ENCODE measurements at regions not wholly inside any gene's neighbourhood (a gene's known extent, or its start where the extent isn't known, plus 50 kb on each side); places are given as distances from the start of the nearest gene placed in this dataset.

- no peak overlapping the region for H3K4me3 Mint-ChIP-seq
- H3K27ac Mint-ChIP-seq, result no peak overlapping the region
- H3K4me1 Mint-ChIP-seq, result no peaks in the 10 kb centered on the region
- peaks cover 31% of the 10 kb centered on the region for H3K27me3 Mint-ChIP-seq
- ATAC-seq (no peak), DNase-seq (no peak)
- CTCF ChIA-PET, result interaction anchor here (0.7 kb wide), 1 partner anchor 45 kb away, joined by 4 read pairs; no protein-coding TSS in a partner anchor
- intact Hi-C loops (cut with DNase I, micrococcal nuclease), result no loop called here
- H3K9me3 Mint-ChIP-seq (ENCODE audit: low read depth), result no peaks in the 10 kb centered on the region
- H3K36me3 Mint-ChIP-seq (ENCODE audit: low read depth), result no peaks in the 10 kb centered on the region
- POLR2A ChIA-PET, result no interaction called here
Measured at GRCh38 chr22:22387386-22387736, 121.2 kb downstream of the ZNF280B start.

GRCh38 chr22:22388090-22388489 lies 120.5 kb downstream of the ZNF280B start:
- Mint-ChIP-seq H3K4me3 (no peak overlapping the region), H3K36me3 (ENCODE audit: low read depth) (no peaks in the 10 kb centered on the region), H3K9me3 (ENCODE audit: low read depth) (no peaks in the 10 kb centered on the region), H3K27me3 (peaks cover 30% of the 10 kb centered on the region), H3K4me1 (no peaks in the 10 kb centered on the region), H3K27ac (no peak overlapping the region)
- DNase-seq, result no peak
- CTCF ChIA-PET, result interaction anchor here (0.7 kb wide), 1 partner anchor 44 kb away, joined by 4 read pairs; no protein-coding TSS in a partner anchor
- intact Hi-C loops (cut with DNase I, micrococcal nuclease), result no loop called here
- ATAC-seq, result no peak
- POLR2A ChIA-PET, result no interaction called here

- ATAC-seq (no peak), DNase-seq (no peak)
- no peaks in the 10 kb centered on the region for H3K9me3 Mint-ChIP-seq (ENCODE audit: low read depth)
- ChIA-PET POLR2A (no interaction called here), CTCF (no interaction called here)
- intact Hi-C loops (cut with DNase I, micrococcal nuclease), result no loop called here
- no peak overlapping the region for H3K27ac Mint-ChIP-seq
- H3K36me3 Mint-ChIP-seq (ENCODE audit: low read depth), result no peaks in the 10 kb centered on the region
- H3K27me3 Mint-ChIP-seq, result peaks cover 27% of the 10 kb centered on the region
- no peak overlapping the region for H3K4me3 Mint-ChIP-seq
- no peaks in the 10 kb centered on the region for H3K4me1 Mint-ChIP-seq
Measured at GRCh38 chr22:22388494-22388893, 120.0 kb downstream of the ZNF280B start.

GRCh38 chr22:22389467-22389866 lies 119.1 kb downstream of the ZNF280B start:
- intact Hi-C loops (cut with DNase I, micrococcal nuclease), result no loop called here
- H3K4me3 Mint-ChIP-seq, result no peak overlapping the region
- CTCF ChIA-PET, result no interaction called here
- DNase-seq, result no peak
- H3K36me3 Mint-ChIP-seq (ENCODE audit: low read depth), result no peaks in the 10 kb centered on the region
- H3K9me3 Mint-ChIP-seq (ENCODE audit: low read depth), result no peaks in the 10 kb centered on the region
- no peak overlapping the region for H3K27ac Mint-ChIP-seq
- peaks cover 27% of the 10 kb centered on the region for H3K27me3 Mint-ChIP-seq
- POLR2A ChIA-PET, result no interaction called here
- H3K4me1 Mint-ChIP-seq, result no peaks in the 10 kb centered on the region
- ATAC-seq, result no peak

GRCh38 chr22:22390989-22391388 lies 117.6 kb downstream of the ZNF280B start:
- no peak for DNase-seq
- peaks cover 18% of the 10 kb centered on the region for H3K27me3 Mint-ChIP-seq
- intact Hi-C loops (cut with DNase I, micrococcal nuclease), result no loop called here
- H3K4me1 Mint-ChIP-seq, result no peaks in the 10 kb centered on the region
- no peaks in the 10 kb centered on the region for H3K9me3 Mint-ChIP-seq (ENCODE audit: low read depth)
- ATAC-seq, result no peak
- no peak overlapping the region for H3K27ac Mint-ChIP-seq
- no peaks in the 10 kb centered on the region for H3K36me3 Mint-ChIP-seq (ENCODE audit: low read depth)
- no peak overlapping the region for H3K4me3 Mint-ChIP-seq
- CTCF ChIA-PET, result interaction anchor here (0.8 to 1.2 kb wide), 2 partner anchors 32 to 73 kb away, joined by 3 to 5 read pairs; no protein-coding TSS in a partner anchor
- POLR2A ChIA-PET, result no interaction called here

- H3K4me1 Mint-ChIP-seq, result no peaks in the 10 kb centered on the region
- DNase-seq (no peak), ATAC-seq (no peak)
- CTCF ChIA-PET, result interaction anchor here (0.5 to 1.2 kb wide), 4 partner anchors 31 to 185 kb away, joined by 3 to 5 read pairs (median 3); no protein-coding TSS in a partner anchor
- no peak overlapping the region for H3K27ac Mint-ChIP-seq
- H3K36me3 Mint-ChIP-seq (ENCODE audit: low read depth), result no peaks in the 10 kb centered on the region
- intact Hi-C loops (cut with DNase I, micrococcal nuclease), result no loop called here
- POLR2A ChIA-PET, result no interaction called here
- H3K4me3 Mint-ChIP-seq, result no peak overlapping the region
- no peaks in the 10 kb centered on the region for H3K9me3 Mint-ChIP-seq (ENCODE audit: low read depth)
- H3K27me3 Mint-ChIP-seq, result peaks cover 16% of the 10 kb centered on the region
Measured at GRCh38 chr22:22391543-22391942, 117.0 kb downstream of the ZNF280B start.

- no peak for DNase-seq
- ChIA-PET POLR2A (no interaction called here), CTCF (interaction anchor here (0.5 to 0.7 kb wide), 2 partner anchors 42 to 185 kb away, joined by 3 read pairs; no protein-coding TSS in a partner anchor)
- Mint-ChIP-seq H3K36me3 (ENCODE audit: low read depth) (no peaks in the 10 kb centered on the region), H3K27ac (no peak overlapping the region), H3K4me1 (no peaks in the 10 kb centered on the region), H3K4me3 (no peak overlapping the region), H3K27me3 (peaks cover 18% of the 10 kb centered on the region), H3K9me3 (ENCODE audit: low read depth) (no peaks in the 10 kb centered on the region)
- ATAC-seq, result no peak
- intact Hi-C loops (cut with DNase I, micrococcal nuclease), result no loop called here
Measured at GRCh38 chr22:22392131-22392530, 116.4 kb downstream of the ZNF280B start.

GRCh38 chr22:22394591-22394990 lies 114.0 kb downstream of the ZNF280B start:
- POLR2A ChIA-PET, result no interaction called here
- intact Hi-C loops (cut with DNase I, micrococcal nuclease), result no loop called here
- CTCF ChIA-PET, result interaction anchor here (1.0 to 1.2 kb wide), 2 partner anchors 28 to 193 kb away, joined by 3 to 5 read pairs; no protein-coding TSS in a partner anchor
- Mint-ChIP-seq H3K27me3 (peaks cover 8% of the 10 kb centered on the region), H3K9me3 (ENCODE audit: low read depth) (no peaks in the 10 kb centered on the region), H3K36me3 (ENCODE audit: low read depth) (no peaks in the 10 kb centered on the region), H3K4me3 (no peak overlapping the region), H3K27ac (no peak overlapping the region), H3K4me1 (no peaks in the 10 kb centered on the region)
- ATAC-seq, result no peak
- no peak for DNase-seq

- Mint-ChIP-seq H3K27me3 (peaks cover 6% of the 10 kb centered on the region), H3K27ac (no peak overlapping the region), H3K4me3 (no peak overlapping the region), H3K9me3 (ENCODE audit: low read depth) (no peaks in the 10 kb centered on the region), H3K4me1 (no peaks in the 10 kb centered on the region), H3K36me3 (ENCODE audit: low read depth) (no peaks in the 10 kb centered on the region)
- ChIA-PET CTCF (interaction anchor here (1.0 kb wide), 1 partner anchor 12 kb away, joined by 3 read pairs; no protein-coding TSS in a partner anchor), POLR2A (no interaction called here)
- no peak for ATAC-seq
- no peak for DNase-seq
- intact Hi-C loops (cut with DNase I, micrococcal nuclease), result no loop called here
Measured at GRCh38 chr22:22395245-22395644, 113.3 kb downstream of the ZNF280B start.

- Mint-ChIP-seq H3K4me3 (no peak overlapping the region), H3K27me3 (peaks cover 6% of the 10 kb centered on the region), H3K9me3 (ENCODE audit: low read depth) (no peaks in the 10 kb centered on the region), H3K36me3 (ENCODE audit: low read depth) (no peaks in the 10 kb centered on the region), H3K4me1 (no peaks in the 10 kb centered on the region), H3K27ac (no peak overlapping the region)
- no peak for DNase-seq
- intact Hi-C loops (cut with DNase I, micrococcal nuclease), result loop anchor here (1.0 kb wide), 1 partner anchor 48 kb away; no protein-coding TSS in a partner anchor
- ATAC-seq, result no peak
- ChIA-PET POLR2A (no interaction called here), CTCF (interaction anchor here (0.6 to 1.8 kb wide), 4 partner anchors 13 to 179 kb away, joined by 3 to 4 read pairs (median 3); no protein-coding TSS in a partner anchor)
Measured at GRCh38 chr22:22396741-22397291, 111.7 kb downstream of the ZNF280B start.

GRCh38 chr22:22397292-22397870 lies 111.2 kb downstream of the ZNF280B start:
- ATAC-seq (no peak), DNase-seq (no peak)
- H3K36me3 Mint-ChIP-seq (ENCODE audit: low read depth), result no peaks in the 10 kb centered on the region
- POLR2A ChIA-PET, result no interaction called here
- intact Hi-C loops (cut with DNase I, micrococcal nuclease), result loop anchor here (1.0 kb wide), 1 partner anchor 48 kb away; no protein-coding TSS in a partner anchor
- no peaks in the 10 kb centered on the region for H3K4me1 Mint-ChIP-seq
- H3K9me3 Mint-ChIP-seq (ENCODE audit: low read depth), result no peaks in the 10 kb centered on the region
- CTCF ChIA-PET, result interaction anchor here (1.0 to 1.8 kb wide), 3 partner anchors 17 to 178 kb away, joined by 3 to 4 read pairs (median 3); no protein-coding TSS in a partner anchor
- no peak overlapping the region for H3K27ac Mint-ChIP-seq
- H3K27me3 Mint-ChIP-seq, result peaks cover 4% of the 10 kb centered on the region
- H3K4me3 Mint-ChIP-seq, result no peak overlapping the region

- Mint-ChIP-seq H3K27ac (no peak overlapping the region), H3K4me1 (no peaks in the 10 kb centered on the region), H3K27me3 (peaks cover 2% of the 10 kb centered on the region), H3K36me3 (ENCODE audit: low read depth) (no peaks in the 10 kb centered on the region), H3K9me3 (ENCODE audit: low read depth) (no peaks in the 10 kb centered on the region), H3K4me3 (no peak overlapping the region)
- no peak for ATAC-seq
- intact Hi-C loops (cut with DNase I, micrococcal nuclease), result loop anchor here (1.0 kb wide), 1 partner anchor 49 kb away; no protein-coding TSS in a partner anchor
- no peak for DNase-seq
- ChIA-PET POLR2A (no interaction called here), CTCF (interaction anchor here (0.6 to 1.8 kb wide), 4 partner anchors 23 to 299 kb away, joined by 3 to 4 read pairs (median 3); no protein-coding TSS in a partner anchor)
Measured at GRCh38 chr22:22397875-22398524, 110.5 kb downstream of the ZNF280B start.

Data from activated CD4-positive, alpha-beta T cell treated with anti-CD3 and anti-CD28 coated beads for 36 hours (primary cell).